HG03439 (cell line): ENCODE measurements at regions not wholly inside any gene's neighbourhood (a gene's known extent, or its start where the extent isn't known, plus 50 kb on each side); places are given as distances from the start of the nearest gene placed in this dataset.
"Not testable (repeated sequence)": the region's sequence is repeated elsewhere in the genome, so short reads cannot be mapped to it uniquely, and the experiment has no call there.

ENCODE experiments used
- ATAC-seq: cut with Tn5 transposase; IDR thresholded peaks from one replicate; pipeline ENCODE4 v1.9.1; 2021; ENCODE audit warnings: mild to moderate bottlenecking, moderate library complexity; ENCODE audit not compliant: unreplicated experiment

DNA sequence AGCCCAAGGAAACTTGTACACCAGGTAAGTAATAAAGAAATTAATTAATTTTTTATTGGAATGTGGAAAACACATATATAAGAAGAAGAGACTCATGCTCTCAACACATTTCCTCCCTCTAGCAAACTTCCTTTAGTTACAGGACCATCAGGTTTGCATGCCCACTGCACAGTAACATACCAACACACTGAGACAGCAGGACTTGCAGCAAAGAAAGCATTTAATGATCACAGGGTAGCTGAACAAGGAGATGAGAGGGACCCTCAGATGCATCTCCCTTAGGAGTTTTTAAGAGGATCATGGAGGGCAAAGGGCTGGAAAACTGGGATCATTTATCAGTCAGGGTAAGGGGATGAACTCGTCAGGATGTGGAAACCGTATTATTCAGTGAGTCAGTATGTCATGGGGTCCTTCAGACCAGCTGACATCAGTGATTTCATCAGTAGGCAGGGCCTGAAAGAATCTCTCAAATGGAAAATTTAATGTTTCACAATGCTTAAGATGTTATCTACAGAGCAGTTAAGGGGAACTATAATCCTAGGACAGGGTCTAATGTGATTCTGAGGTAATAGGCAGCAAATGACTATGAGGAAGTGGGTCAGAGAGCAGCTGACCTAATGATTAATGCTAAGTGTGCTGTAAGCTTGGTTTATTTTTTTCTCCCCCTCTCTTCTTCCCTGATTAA, 193.8 kb upstream of the RND3 start:
- ATAC-seq: no peak

DNA sequence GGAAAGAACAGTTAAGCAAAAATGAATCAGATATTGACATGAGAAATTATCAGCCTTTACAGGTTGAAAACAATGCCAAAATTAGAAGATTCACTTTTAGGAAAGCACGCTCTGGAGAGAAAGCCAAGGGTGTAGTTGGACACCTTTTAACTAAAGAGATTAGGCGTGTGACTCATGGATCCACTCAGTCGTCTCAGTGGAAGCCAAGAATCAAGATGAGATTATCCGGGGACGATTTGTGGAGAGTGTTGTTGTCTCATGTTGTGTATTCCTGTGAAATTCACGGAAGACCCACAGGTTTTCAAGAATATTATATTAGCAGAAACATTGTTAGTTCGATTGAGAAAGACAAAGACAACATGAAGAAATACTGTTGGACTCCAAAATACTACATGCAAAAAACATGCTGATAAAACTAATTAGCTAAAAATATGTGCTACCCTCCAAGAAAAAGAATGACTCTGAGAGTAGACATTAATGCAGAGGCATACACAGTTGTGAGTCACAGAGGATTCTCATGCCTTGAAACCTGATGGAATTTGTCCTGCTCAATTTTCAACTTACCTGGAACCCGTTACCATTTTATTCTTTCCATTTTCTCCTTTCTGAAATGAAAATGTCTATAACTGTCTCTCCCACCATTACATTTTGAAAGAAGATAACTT, 192.1 kb upstream of the RND3 start:
- ATAC-seq: no peak

DNA sequence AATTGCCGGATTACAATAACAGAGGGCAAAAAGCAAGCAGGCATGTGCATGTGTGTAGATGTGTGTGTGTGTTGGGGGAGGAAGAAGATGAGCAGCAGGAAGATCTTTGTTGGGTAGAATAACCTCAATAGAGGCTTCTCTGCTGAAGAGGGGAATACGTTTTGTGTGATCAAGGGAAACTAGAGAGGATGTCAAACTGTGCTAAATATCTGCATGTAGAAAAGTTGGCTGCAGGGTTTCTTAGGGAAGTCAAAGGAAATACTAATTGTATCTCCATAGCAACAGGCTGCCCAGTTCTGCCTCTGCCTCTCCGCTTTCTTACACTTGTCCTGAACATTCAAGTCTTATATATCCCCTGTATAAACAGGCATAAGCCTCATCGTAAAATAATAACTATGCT, 190.1 kb upstream of the RND3 start:
- ATAC-seq: no peak

DNA sequence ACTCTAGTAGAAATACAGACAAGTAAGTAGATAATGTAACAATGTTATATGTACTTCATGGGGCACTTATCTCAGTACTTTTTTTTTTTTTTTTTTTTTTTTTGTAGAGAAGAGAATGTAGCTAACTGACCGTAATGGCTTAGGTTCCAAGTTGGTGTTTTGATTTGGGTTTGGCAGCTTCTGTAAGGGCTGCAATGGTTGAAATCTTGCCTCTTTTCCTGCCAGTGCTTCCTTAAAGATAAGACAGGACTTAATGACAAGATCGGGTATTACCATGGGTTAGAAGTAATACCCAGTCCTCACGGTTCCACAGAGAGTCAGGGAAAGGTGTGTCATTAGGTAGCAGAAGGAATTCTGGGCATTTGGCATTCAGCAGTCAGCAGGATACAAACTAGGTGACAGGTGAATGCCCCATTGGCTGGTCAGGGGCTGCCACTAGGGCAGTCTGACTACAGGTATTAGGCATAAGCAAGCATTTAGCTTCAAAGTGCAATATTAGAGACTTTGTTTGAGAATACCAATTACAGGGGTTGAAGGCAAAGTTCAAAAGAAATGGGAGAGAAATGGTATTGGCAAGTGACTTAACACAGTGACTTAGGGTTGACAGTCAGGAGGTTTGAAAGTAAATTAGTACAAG, 189.4 kb upstream of the RND3 start:
- no peak for ATAC-seq

DNA sequence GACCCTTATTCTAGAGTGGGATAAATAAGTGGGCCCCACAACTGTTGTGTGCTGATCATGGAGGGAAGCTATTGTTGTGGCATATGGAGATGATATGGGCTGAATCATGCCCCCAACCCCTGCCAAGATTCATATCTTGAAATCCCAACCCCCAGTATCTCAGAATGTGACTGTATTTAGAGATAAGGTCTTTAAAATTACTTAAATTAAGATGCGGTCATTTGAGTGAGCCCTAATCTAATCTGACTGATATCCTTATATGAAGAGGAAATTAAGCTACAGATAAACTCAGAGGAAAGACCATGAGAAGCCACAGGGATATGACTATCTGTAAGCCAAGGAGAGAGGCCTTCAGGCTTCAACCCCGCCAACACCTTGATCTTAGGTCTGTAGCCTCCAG, 188.3 kb upstream of the RND3 start:
- ATAC-seq: no peak

DNA sequence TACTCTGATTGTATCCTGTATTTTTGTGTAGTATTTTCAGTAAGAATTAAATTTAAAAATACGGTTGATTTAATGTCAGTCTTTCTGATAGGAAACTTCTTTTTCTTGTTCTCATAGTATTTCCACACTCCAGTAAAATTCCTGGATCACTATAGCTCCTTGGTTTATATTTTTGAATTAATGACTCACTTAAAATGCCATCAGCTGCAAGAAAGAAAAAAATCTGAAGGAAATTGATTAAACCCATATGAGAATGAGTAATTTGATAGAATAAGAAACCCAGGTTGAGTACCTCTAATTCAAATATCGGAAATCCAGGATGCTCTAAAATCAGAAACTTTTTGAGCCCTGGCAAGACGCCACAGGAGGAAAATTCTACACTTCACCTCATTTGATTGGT, 186.8 kb upstream of the RND3 start:
- ATAC-seq: no peak

DNA sequence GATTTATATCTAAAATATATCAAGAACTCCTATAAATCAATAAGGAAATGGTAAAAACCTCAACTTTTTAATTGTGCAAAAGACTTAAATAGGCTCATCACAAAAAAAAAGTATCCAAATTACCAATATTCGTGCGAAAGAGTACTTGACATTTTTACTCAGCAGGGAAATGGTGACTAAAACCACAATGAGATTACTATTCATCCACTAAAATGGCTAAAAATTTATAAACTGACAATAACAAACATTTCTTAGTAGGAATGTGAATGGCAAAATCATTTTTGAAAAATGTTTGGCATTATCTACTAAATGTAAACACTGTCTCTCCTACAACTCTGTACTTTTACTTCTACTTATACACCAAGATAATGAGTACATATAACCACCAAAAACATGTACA, 184.8 kb upstream of the RND3 start:
- ATAC-seq: no peak

DNA sequence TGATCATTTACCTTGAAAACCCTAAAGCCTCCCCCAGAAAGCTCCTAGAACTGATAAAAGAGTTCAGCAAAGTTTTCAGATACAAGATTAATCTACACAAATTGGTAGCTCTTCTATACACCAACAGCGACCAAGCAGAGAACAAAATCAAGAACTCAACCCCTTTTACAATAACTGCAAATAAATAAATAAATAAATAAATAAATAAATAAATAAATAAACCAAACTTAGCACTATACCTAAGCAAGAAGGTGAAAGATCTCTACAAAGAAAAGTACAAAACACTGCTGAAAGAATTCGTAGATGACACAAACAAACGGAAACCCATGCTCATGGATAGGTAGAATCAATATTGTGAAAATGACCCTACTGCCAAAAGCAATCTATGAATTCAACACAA, 182.0 kb upstream of the RND3 start:
- no peak for ATAC-seq

DNA sequence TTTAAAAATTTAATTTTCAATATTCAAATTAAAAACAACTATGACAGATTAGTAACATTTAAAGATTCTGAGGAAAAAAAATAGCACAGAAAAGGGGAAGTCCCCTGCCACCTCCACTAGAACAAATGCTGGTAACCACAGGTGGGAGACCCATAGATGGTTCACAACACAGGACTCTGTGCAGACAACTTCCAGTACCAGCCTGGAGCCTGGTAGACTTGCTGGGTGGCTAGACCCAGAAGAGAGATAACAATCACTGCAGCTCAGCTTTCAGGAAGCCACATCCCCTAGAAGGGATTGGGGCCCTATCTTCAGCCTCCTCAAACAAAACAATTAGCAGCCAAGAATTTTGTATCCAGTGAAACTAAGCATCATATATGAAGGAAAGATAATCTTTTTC, 179.6 kb upstream of the RND3 start:
- not testable (repeated sequence) for ATAC-seq

DNA sequence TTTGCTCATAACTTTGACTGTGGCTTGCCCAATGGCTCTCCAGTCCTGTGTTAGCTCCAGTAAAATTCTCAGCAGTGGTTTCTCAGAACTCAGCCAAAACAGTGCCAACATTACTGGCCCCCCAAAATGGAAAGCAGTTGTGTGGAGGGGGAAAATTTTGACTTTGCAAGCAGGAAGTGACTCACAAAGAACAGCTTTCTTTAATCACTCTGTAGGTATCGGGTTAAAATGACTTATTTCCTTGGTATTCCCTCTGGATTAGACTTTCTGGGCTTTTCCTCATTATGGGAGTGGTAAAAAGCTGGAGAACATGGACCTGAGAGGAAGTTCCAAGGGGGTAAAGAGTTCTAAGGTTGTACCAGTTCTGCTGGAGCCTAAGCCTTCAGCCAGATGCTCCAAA, 175.7 kb upstream of the RND3 start:
- no peak for ATAC-seq

DNA sequence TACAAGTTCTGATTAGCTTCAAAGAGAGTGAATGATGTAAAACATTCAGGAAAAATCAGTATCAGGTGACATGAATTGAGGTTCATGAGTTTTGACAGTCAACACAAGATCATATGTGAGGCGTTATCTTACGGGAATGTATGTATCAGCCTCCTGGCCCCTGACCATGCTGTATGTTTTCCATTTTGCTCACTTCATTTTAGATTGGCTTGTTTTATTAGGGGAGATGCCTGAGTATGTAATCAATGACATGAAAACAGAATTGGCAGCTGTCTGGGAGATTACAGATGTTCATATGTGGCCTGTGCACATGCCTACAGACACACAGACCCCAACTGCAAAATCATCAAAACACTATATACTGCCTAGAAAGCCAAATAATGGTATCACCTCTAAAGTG, 168.5 kb upstream of the RND3 start:
- ATAC-seq: no peak

DNA sequence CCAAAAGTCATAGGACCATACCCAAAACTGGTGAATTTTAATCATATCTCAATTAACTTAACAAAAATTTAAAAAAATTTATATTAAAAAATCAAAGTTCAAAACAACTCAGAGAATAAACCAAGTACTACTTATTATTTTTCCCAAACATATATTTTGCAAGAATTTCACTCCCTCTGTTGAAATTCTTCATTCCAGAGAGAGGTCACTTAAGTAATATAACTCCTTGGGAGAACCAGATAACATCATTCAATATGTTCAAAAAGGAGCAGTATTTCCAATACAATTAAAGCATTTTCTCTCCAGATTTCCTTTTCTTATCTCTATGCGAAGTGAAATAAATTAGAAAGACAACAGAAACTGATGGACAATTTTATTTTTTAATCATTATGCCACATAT, 165.9 kb upstream of the RND3 start:
- ATAC-seq: no peak

DNA sequence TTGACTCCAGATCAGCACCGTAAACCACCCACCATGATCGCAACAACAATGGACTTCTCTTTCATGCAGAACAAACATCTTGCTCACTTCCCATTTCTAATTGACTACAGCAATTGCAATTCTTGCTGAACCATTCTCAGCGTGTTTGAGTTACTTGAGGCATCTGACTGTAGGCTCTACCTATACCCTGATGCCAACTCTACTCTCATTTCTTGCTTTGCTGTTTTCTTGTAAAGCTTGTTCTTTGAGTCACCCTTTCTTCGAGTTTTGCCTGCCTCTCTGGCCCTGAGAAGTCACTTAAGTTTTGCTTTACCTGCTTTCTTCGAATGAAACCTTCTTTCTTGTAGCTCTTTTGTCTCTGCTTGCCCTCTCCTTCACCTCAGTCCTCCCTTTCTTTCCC, 160.5 kb upstream of the RND3 start:
- ATAC-seq: no peak

DNA sequence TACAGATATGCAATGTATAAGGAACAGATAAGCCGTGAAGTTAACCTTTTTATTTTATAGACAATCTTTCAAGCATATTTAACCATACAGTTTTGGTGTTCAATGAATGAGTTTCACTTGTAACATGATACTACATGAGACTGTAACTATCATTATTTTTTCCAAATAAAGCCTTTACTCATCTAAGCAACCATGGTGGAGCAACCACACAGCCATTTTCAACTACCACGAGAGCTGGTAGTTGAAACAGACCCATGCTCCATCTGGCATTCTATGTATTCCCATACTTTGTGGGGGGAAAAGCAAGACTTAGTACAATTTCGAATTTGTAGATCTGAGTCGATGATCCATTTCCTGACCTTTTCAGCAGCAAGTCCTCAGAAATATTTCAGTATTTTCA, 159.3 kb upstream of the RND3 start:
- ATAC-seq: no peak

DNA sequence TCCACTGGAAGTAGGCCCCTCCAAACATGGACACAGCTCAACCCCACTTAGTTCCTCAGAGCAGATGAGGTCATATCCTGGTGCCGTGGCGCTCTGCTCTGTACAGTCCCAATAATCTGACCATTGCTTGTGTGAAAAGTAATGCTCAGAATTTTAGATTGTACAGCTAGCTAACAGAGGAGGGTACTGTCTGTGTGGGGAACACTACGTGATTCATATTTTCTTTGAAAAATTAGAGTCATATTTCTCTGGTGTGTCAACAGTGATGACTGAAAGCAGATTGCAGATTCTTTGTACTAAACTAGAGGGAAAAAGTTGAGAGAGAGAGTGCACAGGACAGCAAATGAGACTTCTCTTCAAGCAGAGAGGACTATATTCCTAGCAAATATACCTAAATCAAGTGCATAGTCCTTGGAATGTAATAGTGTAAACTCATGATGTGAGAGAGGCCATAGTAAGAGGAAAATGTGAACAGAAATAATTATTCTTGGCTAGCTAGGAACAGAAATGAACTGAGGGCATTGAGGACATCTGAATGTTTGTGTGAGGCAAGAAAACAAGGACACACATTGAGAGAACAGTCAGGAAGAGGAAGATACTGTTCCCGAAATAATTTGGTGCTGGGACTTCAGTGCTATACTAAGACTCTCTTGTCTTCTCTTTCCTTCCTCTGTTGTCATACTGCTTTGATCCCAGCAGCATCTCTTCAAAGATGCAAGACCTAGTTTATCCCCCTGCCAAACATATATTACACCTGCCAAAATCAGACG, 157.0 kb upstream of the RND3 start:
- ATAC-seq: no peak

DNA sequence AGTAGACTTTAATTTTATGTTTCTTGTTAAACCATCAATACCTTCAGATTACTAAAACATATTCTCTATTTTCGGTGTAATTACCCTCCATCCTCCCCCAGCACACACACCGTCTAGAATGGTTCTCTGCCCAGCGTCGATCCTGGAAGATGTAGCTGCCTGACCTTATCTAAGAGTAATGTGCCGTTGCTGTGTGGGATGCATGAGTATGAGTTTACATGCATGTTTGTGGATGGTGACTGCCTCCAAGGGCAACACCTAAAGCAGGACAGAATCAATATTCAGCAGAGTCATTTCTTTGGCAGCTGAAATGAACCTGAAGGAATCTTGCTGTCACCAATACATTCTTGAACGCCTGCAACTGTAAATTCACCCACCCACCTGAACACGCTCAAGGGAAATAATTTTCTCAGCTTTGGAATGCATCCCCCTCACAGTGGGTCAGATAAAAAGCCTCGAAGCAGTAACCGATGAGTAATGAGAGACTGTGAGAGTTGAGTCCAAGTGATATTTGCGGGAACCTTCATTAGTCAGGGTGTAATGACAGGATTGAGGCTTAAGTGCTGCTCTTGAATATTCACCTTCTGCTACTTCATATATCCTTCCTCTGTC, 155.8 kb upstream of the RND3 start:
- no peak for ATAC-seq

DNA sequence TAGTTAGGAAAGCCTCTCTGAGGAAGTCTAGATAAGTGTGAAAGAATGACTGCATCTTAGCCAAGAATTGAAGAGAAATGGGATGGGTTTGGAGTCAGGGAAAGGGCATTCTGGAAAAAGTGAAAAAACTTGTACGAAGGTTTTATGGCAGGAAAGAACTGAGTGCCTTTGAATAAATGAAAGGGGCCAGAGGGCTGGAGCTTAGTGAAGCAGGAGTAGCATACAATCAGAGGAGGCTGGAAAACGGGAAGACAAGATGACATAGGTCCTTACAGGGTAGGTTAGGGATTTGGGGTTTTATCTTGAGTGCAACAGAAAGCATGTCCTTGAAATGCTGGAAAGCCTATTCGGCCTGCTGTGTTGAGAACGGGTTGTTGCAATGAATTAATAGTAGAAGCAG, 152.6 kb upstream of the RND3 start:
- no peak for ATAC-seq

DNA sequence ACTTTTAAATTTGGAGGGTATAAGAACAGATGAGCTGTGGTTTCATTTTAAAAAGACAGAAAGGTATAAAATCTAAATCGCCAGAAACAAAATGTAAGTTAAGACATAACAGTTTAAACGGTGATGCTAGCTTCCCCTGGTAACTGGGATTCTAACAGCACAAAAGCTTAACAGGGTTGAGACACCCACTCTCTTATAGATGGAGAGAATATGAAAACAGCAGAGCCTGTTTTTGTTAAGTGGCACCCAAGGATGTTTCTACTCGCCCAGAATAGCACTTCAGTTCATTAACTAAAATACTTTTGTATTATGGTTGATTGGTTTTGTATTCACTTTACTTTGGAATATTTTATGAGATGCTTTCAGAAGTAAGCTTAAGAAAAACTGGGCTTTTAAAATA, 151.9 kb upstream of the RND3 start:
- no peak for ATAC-seq

DNA sequence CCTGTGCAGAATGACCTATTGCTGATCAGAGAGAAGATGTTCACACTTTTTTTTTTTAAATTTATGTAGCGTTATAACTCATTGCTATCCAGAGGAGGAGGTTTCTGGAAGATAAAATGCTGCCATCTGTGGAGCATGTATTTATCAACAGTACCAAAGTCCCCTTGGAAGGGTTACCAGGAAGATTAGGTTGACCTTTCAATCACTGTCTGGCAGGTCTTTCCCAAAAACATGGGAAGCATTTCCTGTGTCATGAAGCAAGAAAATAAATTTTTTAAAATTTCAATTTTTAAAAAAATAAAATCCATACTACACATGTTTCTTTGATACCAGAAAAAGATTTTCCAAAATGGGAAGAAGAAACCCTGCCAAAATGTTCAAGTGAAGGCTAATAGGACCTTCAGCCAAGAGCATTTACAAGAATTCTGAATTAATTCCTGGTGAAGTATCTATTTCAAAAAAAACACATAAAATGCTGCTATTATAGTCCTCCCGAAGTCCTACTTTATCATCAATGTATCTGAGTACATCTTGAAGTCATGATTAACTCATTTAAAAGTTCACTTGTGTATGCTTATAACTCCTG, 143.9 kb upstream of the RND3 start:
- no peak for ATAC-seq

DNA sequence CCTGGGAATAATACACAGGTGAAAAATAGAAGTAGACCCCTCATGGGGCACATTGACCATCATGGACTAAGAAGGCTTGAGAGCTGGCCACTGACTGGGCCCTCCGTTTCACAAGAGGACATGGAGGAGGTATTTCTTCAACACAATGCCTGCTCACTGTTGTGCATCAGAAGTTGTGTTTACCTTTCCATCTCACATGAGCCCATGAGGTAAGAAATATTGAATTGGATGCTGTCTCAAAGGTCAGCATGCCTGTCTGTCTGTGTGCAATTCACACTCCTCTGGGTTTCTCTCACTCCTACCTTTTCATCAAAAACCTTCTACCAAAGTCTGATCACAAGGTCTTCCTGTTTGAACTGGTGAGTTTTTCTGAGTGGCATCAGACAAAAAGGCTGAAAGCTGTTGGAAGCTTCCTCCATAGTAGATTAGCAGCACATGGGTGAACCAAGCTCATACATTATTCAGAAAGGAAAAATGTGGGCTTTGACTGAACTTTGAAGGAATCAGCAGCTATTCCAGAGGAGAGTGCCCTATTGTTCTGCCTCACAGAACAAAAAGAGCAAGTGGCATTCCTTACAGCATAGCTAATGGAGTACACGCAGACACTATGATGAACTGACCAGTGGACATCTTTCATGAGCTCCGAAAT, 143.2 kb upstream of the RND3 start:
- ATAC-seq: no peak
